ENCODE measurements at regions not wholly inside any gene's neighbourhood (a gene's known extent, or its start where the extent isn't known, plus 50 kb on each side); places are given as distances from the start of the nearest gene placed in this dataset.
A peak's percentile ranks its signal among the peaks of the same experiment; 100 is the strongest.

- Mint-ChIP-seq H3K27ac (peak overlapping the region in 1 of 3 donors; percentile 42), H3K36me3 (no peaks in the 10 kb centered on the region), H3K4me1 (peaks cover 0 to 2% (median 0%) of the 10 kb centered on the region in 4 donors), H3K27me3 (no peaks in the 10 kb centered on the region), H3K9me3 (peaks cover 0 to 4% (median 0%) of the 10 kb centered on the region in 7 donors), H3K4me3 (no peak overlapping the region)
- Histone ChIP-seq H3K27me3 (ENCODE audit: control insufficient read depth, insufficient read depth, low read length) (no peaks in the 10 kb centered on the region), H3K4me3 (ENCODE audit: low read depth, low read length) (no peak overlapping the region), H3K27ac (ENCODE audit: insufficient read depth, low read length, poor library complexity, severe bottlenecking) (no peak overlapping the region), H3K36me3 (ENCODE audit: control insufficient read depth, insufficient read depth, low read length) (no peaks in the 10 kb centered on the region), H3K9me3 (ENCODE audit: control insufficient read depth in 2 of 2, low read length in 2 of 2) (no peaks in the 10 kb centered on the region), H3K4me1 (ENCODE audit: control insufficient read depth, insufficient read depth, low read length, poor library complexity, severe bottlenecking) (no peaks in the 10 kb centered on the region)
- no peak for DNase-seq
- no peak for ATAC-seq (ENCODE audit: low read depth in 2 of 2)
Observed at GRCh38 chr16:85350146-85350728, 238.0 kb upstream of the CIBAR2 start.

DNA sequence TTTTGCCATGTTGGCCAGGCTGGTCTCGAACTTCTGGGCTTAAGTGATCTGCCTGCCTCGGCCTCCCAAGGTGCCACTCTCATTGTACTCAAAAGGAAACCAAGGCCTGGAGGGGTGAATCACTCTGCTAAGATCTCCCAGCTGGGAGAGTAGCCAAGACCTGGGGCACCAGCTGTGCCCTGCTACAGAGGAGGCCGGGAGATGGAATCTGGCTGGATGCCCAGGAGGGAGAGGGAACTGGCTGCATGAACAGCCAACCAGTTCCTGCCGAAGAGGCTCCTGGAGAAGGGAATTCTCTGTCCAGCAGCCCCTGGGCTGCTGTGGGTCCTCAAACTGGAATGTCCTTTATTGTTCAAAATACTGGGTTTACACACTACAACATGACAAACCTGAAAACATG, 238.7 kb upstream of the CIBAR2 start:
- Histone ChIP-seq H3K36me3 (ENCODE audit: control insufficient read depth, insufficient read depth, low read length) (no peaks in the 10 kb centered on the region), H3K9me3 (ENCODE audit: control insufficient read depth in 2 of 2, low read length in 2 of 2) (no peaks in the 10 kb centered on the region), H3K4me1 (ENCODE audit: control insufficient read depth, insufficient read depth, low read length, poor library complexity, severe bottlenecking) (no peaks in the 10 kb centered on the region), H3K27ac (ENCODE audit: insufficient read depth, low read length, poor library complexity, severe bottlenecking) (no peak overlapping the region), H3K27me3 (ENCODE audit: control insufficient read depth, insufficient read depth, low read length) (no peaks in the 10 kb centered on the region), H3K4me3 (ENCODE audit: low read depth, low read length) (no peak overlapping the region)
- no peaks in the 10 kb centered on the region for H3K27me3 Mint-ChIP-seq
- ATAC-seq (ENCODE audit: low read depth in 2 of 2) (no peak), DNase-seq (no peak)
- H3K9me3 Mint-ChIP-seq: peaks cover 0 to 4% (median 0%) of the 10 kb centered on the region in 7 donors
- H3K36me3 Mint-ChIP-seq: no peaks in the 10 kb centered on the region
- H3K27ac Mint-ChIP-seq: peak overlapping the region in 1 of 3 donors; percentile 93
- no peaks in the 10 kb centered on the region for H3K4me1 Mint-ChIP-seq
- H3K4me3 Mint-ChIP-seq: no peak overlapping the region

DNA sequence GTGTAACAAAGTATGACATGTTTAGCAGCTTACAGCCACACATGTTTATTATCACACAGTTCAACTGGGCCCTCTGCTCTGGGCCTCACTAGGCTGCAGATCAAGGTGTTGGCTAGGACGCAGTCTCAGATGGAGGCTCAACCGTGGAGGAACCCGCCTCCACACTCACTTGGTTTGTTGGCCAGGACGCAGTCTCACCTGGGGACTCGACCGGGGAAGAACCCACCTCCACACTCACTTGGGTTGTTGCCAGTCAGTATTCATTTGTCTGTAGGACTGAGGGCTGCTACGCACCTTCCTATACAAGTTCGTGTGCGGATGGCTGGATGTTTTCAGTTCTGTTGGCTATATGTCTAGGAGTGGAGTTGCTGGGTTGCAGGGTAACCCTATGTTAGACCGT, 240.7 kb upstream of the CIBAR2 start:
- Mint-ChIP-seq H3K4me3 (peak overlapping the region in 1 of 4 donors; percentile 51), H3K4me1 (no peaks in the 10 kb centered on the region), H3K27me3 (no peaks in the 10 kb centered on the region), H3K9me3 (peaks cover 0 to 4% (median 0%) of the 10 kb centered on the region in 7 donors), H3K36me3 (no peaks in the 10 kb centered on the region), H3K27ac (peak overlapping the region in 1 of 3 donors; percentile 9)
- Histone ChIP-seq H3K27ac (ENCODE audit: insufficient read depth, low read length, poor library complexity, severe bottlenecking) (no peak overlapping the region), H3K27me3 (ENCODE audit: control insufficient read depth, insufficient read depth, low read length) (no peaks in the 10 kb centered on the region), H3K4me3 (ENCODE audit: low read depth, low read length) (no peak overlapping the region), H3K9me3 (ENCODE audit: control insufficient read depth in 2 of 2, low read length in 2 of 2) (no peaks in the 10 kb centered on the region), H3K36me3 (ENCODE audit: control insufficient read depth, insufficient read depth, low read length) (no peaks in the 10 kb centered on the region), H3K4me1 (ENCODE audit: control insufficient read depth, insufficient read depth, low read length, poor library complexity, severe bottlenecking) (no peaks in the 10 kb centered on the region)
- DNase-seq (no peak), ATAC-seq (ENCODE audit: low read depth in 2 of 2) (no peak)

DNA sequence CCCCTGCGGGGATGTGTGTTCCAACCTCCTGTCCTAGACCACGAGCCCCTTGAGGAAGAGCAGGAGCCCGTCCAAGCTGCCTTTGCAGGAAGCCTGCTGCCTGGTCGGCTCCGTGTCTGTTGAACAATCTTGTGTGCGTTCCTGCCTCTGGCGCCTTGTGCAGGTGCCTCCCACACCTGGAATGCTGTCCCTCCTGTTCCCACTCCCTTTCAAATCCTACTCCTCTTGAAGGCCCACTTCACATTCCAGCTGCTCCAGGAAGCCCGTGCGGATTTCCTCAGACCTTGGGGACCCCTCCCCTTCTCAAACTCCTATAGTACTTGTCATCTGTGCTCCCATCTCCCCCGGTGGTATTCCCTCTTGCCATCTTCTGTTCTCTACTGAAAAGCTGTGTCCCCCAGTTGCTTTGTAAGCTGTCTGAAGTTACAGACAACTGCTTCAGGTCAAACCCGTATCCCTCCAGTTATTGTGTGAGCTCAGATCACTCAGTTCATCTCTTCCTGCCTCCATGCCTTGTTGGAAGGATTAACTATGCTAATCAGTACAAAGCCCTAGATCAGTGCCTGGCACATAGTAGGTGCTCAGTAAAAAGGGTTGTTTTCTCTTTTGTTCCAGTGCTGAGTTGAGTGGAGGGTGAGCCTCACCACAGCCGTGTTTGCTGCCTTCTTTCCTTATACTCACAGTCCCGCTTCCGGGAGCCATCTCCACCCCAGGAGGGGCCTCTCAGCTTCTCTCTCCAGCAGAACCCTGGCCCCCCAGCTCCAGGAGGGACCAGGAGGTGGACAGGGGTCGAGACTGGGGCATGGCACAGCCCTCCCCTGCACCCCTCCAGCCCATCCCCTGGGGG, 241.8 kb upstream of the CIBAR2 start:
- H3K9me3 ChIP-seq (ENCODE audit: control insufficient read depth in 2 of 2, low read length in 2 of 2): no peaks in the 10 kb centered on the region
- no peaks in the 10 kb centered on the region for H3K4me1 Mint-ChIP-seq
- DNase-seq (no peak), ATAC-seq (ENCODE audit: low read depth in 2 of 2) (no peak)
- no peak overlapping the region for H3K27ac Mint-ChIP-seq
- no peaks in the 10 kb centered on the region for H3K4me1 ChIP-seq (ENCODE audit: control insufficient read depth, insufficient read depth, low read length, poor library complexity, severe bottlenecking)
- H3K36me3 ChIP-seq (ENCODE audit: control insufficient read depth, insufficient read depth, low read length): no peaks in the 10 kb centered on the region
- no peaks in the 10 kb centered on the region for H3K27me3 ChIP-seq (ENCODE audit: control insufficient read depth, insufficient read depth, low read length)
- H3K4me3 Mint-ChIP-seq: no peak overlapping the region
- H3K27me3 Mint-ChIP-seq: no peaks in the 10 kb centered on the region
- H3K9me3 Mint-ChIP-seq: peaks cover 0 to 4% (median 0%) of the 10 kb centered on the region in 7 donors
- H3K36me3 Mint-ChIP-seq: no peaks in the 10 kb centered on the region
- no peak overlapping the region for H3K4me3 ChIP-seq (ENCODE audit: low read depth, low read length)
- no peak overlapping the region for H3K27ac ChIP-seq (ENCODE audit: insufficient read depth, low read length, poor library complexity, severe bottlenecking)

GRCh38 chr16:85354686-85355514, 242.6 kb upstream of the CIBAR2 start:
- no peak for DNase-seq
- Histone ChIP-seq H3K27me3 (ENCODE audit: control insufficient read depth, insufficient read depth, low read length) (no peaks in the 10 kb centered on the region), H3K4me1 (ENCODE audit: control insufficient read depth, insufficient read depth, low read length, poor library complexity, severe bottlenecking) (no peaks in the 10 kb centered on the region), H3K36me3 (ENCODE audit: control insufficient read depth, insufficient read depth, low read length) (no peaks in the 10 kb centered on the region), H3K27ac (ENCODE audit: insufficient read depth, low read length, poor library complexity, severe bottlenecking) (no peak overlapping the region), H3K9me3 (ENCODE audit: control insufficient read depth in 2 of 2, low read length in 2 of 2) (no peaks in the 10 kb centered on the region), H3K4me3 (ENCODE audit: low read depth, low read length) (no peak overlapping the region)
- ATAC-seq (ENCODE audit: low read depth in 2 of 2): no peak
- Mint-ChIP-seq H3K27ac (no peak overlapping the region), H3K4me1 (no peaks in the 10 kb centered on the region), H3K9me3 (peaks cover 0 to 4% (median 0%) of the 10 kb centered on the region in 7 donors), H3K36me3 (no peaks in the 10 kb centered on the region), H3K4me3 (no peak overlapping the region), H3K27me3 (no peaks in the 10 kb centered on the region)

DNA sequence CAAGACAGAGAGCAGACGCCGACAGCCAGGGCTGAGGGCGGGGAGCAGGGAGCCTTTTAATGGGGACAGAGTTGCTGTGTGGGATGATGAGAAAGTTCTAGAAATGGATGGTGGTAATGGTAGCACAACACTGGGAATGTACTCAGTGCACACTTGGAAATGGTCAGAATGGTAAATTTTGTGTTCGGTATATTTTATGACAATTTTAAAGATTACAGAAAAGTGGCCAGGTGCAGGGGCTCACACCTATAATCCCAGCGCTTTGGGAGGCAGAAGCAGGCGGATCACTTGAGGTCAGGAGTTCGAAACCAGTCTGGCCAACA, 243.2 kb upstream of the CIBAR2 start:
- no peaks in the 10 kb centered on the region for H3K36me3 ChIP-seq (ENCODE audit: control insufficient read depth, insufficient read depth, low read length)
- H3K27me3 ChIP-seq (ENCODE audit: control insufficient read depth, insufficient read depth, low read length): no peaks in the 10 kb centered on the region
- Mint-ChIP-seq H3K27me3 (no peaks in the 10 kb centered on the region), H3K4me1 (no peaks in the 10 kb centered on the region), H3K4me3 (no peak overlapping the region), H3K9me3 (peaks cover 0 to 4% (median 0%) of the 10 kb centered on the region in 7 donors), H3K36me3 (no peaks in the 10 kb centered on the region), H3K27ac (no peak overlapping the region)
- H3K27ac ChIP-seq (ENCODE audit: insufficient read depth, low read length, poor library complexity, severe bottlenecking): no peak overlapping the region
- H3K9me3 ChIP-seq (ENCODE audit: control insufficient read depth in 2 of 2, low read length in 2 of 2): no peaks in the 10 kb centered on the region
- H3K4me3 ChIP-seq (ENCODE audit: low read depth, low read length): no peak overlapping the region
- no peaks in the 10 kb centered on the region for H3K4me1 ChIP-seq (ENCODE audit: control insufficient read depth, insufficient read depth, low read length, poor library complexity, severe bottlenecking)
- DNase-seq (no peak), ATAC-seq (ENCODE audit: low read depth in 2 of 2) (no peak)

- DNase-seq (no peak), ATAC-seq (ENCODE audit: low read depth in 2 of 2) (no peak)
- H3K36me3 ChIP-seq (ENCODE audit: control insufficient read depth, insufficient read depth, low read length): no peaks in the 10 kb centered on the region
- Mint-ChIP-seq H3K4me3 (no peak overlapping the region), H3K4me1 (no peaks in the 10 kb centered on the region), H3K36me3 (no peaks in the 10 kb centered on the region), H3K27ac (peak overlapping the region in 1 of 3 donors; percentile 60), H3K27me3 (no peaks in the 10 kb centered on the region), H3K9me3 (peaks cover 0 to 4% (median 0%) of the 10 kb centered on the region in 7 donors)
- no peaks in the 10 kb centered on the region for H3K9me3 ChIP-seq (ENCODE audit: control insufficient read depth in 2 of 2, low read length in 2 of 2)
- no peak overlapping the region for H3K4me3 ChIP-seq (ENCODE audit: low read depth, low read length)
- H3K27ac ChIP-seq (ENCODE audit: insufficient read depth, low read length, poor library complexity, severe bottlenecking): no peak overlapping the region
- no peaks in the 10 kb centered on the region for H3K4me1 ChIP-seq (ENCODE audit: control insufficient read depth, insufficient read depth, low read length, poor library complexity, severe bottlenecking)
- no peaks in the 10 kb centered on the region for H3K27me3 ChIP-seq (ENCODE audit: control insufficient read depth, insufficient read depth, low read length)
Observed at GRCh38 chr16:85356157-85356556, 243.9 kb upstream of the CIBAR2 start.

Data from CD4-positive, CD25-positive, alpha-beta regulatory T cell (primary cell).